Astrocyte of the cerebellum (primary cell): ENCODE measurements at regions not wholly inside any gene's neighbourhood (a gene's known extent, or its start where the extent isn't known, plus 50 kb on each side); places are given as distances from the start of the nearest gene placed in this dataset.
"Not testable (repeated sequence)": the region's sequence is repeated elsewhere in the genome, so short reads cannot be mapped to it uniquely, and the experiment has no call there.

ENCODE experiments used
- DNase-seq: peaks from one replicate; pipeline ENCODE4 v3.0.0-alpha.2; 2011; ENCODE audit warnings: low read depth
- H3K4me3 ChIP-seq: 2 replicates; pipeline ENCODE4 v1.5.1; 2011; ENCODE audit warnings: mild to moderate bottlenecking, low read depth, low read length, moderate library complexity
- CTCF ChIP-seq: IDR thresholded peaks from 2 replicates; pipeline ENCODE4 v1.5.1; 2012; ENCODE audit warnings: low read length, low read depth, moderate library complexity, mild to moderate bottlenecking; ENCODE audit errors: missing control alignments
- in situ Hi-C: cut with HindIII; loops from 2 replicates; pipeline ENCODE4 v1.10.0; 2017; ENCODE audit warnings: low sequenced_read_pairs

DNA sequence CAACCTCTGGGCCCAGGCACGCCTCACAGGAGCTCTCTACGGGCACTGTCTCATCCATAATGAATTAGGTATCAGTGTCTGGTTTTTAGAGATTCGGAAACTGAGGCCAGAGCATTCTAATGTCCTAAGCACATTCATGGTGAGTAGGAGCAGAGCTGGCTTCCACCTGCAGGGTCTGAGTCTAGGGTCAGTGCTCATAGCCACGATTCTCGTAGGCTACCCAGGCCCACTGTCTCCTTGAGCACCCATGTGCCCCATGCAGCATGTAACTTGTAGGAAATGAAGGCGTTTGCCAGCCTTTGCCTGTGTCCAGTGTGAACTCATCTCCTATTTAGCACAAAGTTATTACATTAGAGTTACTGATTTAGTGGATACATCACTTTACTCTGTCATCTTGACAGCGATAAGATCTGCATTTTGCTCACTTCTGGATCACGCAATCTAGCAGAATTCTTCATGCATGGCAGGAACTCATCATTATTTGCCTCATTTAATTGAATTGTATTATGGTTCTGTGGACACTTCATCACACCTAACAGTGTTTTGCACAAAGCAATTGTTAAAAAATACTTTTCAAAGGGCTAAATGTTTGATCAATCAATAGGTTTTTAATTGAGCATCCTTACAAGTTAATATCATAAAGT, 205.3 kb upstream of the SULF2 start:
- TF ChIP-seq CTCF = no peak
- no peak overlapping the region for H3K4me3 ChIP-seq
- in situ Hi-C loops = no loop called here
- DNase-seq = no peak

- in situ Hi-C loops = no loop called here
- DNase-seq = no peak
- H3K4me3 ChIP-seq = no peak overlapping the region
- TF ChIP-seq CTCF = no peak
These were observed 204.7 kb upstream of the SULF2 start for GRCh38 chr20:47989957-47990356.

- DNase-seq = no peak
- in situ Hi-C loops = no loop called here
- no peak for TF ChIP-seq CTCF
- H3K4me3 ChIP-seq = no peak overlapping the region
These were observed 203.4 kb upstream of the SULF2 start for GRCh38 chr20:47988676-47989075.

- in situ Hi-C loops = no loop called here
- DNase-seq = no peak
- no peak for TF ChIP-seq CTCF
- H3K4me3 ChIP-seq = no peak overlapping the region
These were observed 200.0 kb upstream of the SULF2 start for GRCh38 chr20:47985092-47985850.

DNA sequence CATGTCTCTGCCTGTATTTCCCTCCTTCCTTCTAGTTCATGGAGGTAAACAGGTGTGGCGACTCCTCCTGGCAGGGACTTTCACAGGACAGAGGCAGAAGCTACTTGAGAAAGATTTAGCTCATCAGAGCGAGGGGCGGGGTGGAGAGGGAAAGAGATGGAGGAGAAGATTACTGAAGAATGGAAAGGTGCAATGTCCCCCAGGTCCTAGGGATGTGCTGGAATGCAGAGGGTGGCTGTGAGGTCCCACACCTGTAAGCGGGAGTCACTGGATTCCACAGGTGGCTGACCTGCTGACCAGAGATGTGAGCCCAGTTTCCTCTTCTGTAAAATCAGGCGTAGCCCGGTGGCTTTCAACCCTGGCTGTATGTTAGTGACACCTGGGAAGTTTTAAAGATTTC, 199.2 kb upstream of the SULF2 start:
- TF ChIP-seq CTCF = no peak
- in situ Hi-C loops = no loop called here
- DNase-seq = no peak
- H3K4me3 ChIP-seq = no peak overlapping the region

DNA sequence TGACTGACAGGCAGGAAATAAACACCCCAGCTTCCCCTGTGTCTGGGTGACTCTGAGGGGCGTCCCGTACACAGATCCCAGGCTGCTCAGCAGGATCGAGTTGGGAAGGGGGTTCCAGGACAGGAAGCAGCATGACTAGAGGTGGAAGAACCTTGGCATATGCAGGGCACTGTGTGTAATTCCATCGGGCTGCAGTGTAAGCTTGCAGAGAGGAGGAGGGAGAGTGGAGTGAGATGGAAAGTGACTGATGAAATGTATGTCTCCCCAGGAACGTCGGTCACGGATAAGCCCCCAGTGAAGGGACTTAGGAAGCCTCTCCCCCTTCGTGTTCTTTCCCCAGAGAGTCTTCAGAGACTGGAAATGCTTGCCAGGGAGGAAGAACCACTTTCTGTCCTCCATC, 198.4 kb upstream of the SULF2 start:
- H3K4me3 ChIP-seq, in situ Hi-C loops: not testable (repeated sequence)

More for the DNA sequence above, 198.4 kb upstream of the SULF2 start:
- DNase-seq = not testable (repeated sequence)
